ENCODE measurements at regions not wholly inside any gene's neighbourhood (a gene's known extent, or its start where the extent isn't known, plus 50 kb on each side); places are given as distances from the start of the nearest gene placed in this dataset.

GRCh38 chr18:71529703-71530303 is 1014.3 kb downstream of the CBLN2 start:
- TF ChIP-seq, protein P1, sequence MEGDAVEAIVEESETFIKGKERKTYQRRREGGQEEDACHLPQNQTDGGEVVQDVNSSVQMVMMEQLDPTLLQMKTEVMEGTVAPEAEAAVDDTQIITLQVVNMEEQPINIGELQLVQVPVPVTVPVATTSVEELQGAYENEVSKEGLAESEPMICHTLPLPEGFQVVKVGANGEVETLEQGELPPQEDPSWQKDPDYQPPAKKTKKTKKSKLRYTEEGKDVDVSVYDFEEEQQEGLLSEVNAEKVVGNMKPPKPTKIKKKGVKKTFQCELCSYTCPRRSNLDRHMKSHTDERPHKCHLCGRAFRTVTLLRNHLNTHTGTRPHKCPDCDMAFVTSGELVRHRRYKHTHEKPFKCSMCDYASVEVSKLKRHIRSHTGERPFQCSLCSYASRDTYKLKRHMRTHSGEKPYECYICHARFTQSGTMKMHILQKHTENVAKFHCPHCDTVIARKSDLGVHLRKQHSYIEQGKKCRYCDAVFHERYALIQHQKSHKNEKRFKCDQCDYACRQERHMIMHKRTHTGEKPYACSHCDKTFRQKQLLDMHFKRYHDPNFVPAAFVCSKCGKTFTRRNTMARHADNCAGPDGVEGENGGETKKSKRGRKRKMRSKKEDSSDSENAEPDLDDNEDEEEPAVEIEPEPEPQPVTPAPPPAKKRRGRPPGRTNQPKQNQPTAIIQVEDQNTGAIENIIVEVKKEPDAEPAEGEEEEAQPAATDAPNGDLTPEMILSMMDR (IDR thresholded peaks at IDR 0.05) = no peak
- no peak for TF ChIP-seq POLR2A (IDR thresholded peaks at IDR 0.05)
